GM18907 (cell line): ENCODE measurements at regions not wholly inside any gene's neighbourhood (a gene's known extent, or its start where the extent isn't known, plus 50 kb on each side); places are given as distances from the start of the nearest gene placed in this dataset.

ENCODE experiments used
- ATAC-seq: cut with Tn5 transposase; IDR thresholded peaks from one replicate; pipeline ENCODE4 v1.9.1; 2021; ENCODE audit warnings: mild to moderate bottlenecking, moderate library complexity; ENCODE audit not compliant: unreplicated experiment

DNA sequence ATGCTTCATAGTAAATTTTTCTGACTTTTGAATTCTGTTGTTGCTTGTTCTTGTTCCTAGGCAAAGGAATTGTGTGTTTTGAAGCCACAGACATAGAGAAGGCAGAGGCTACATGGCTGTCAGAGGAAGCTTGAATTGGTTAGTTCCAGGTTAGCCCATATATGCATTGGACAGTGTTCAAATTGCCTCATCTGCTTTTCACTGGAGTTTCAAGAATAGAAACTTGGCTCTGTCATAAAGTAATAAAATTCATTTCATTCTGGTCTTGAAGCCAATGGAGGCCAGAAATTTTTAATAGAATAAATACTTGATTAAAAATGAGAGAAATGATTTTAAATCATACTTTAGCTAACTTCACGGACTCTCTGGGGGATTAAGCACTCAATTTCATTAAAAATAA is 178.0 kb downstream of the YIPF5 start:
- ATAC-seq: no peak

DNA sequence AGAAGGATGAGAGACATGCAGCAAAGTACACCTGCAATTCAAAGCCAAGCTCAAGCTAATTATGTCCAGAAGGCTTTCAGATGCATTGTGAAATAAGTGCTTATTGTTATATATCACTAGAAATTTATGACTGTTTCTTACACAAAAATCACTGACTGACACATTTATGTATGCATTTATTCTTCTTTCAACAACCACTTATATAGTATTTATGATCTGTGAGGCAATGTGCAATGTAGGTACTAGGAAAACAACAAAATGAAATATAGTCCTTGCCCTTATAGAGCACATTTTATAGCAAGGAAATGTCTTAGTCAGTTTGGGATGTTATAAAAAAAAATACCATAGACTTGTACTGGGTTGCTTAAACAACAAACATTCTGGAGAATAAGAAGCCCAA is 167.6 kb downstream of the YIPF5 start:
- ATAC-seq: no peak

DNA sequence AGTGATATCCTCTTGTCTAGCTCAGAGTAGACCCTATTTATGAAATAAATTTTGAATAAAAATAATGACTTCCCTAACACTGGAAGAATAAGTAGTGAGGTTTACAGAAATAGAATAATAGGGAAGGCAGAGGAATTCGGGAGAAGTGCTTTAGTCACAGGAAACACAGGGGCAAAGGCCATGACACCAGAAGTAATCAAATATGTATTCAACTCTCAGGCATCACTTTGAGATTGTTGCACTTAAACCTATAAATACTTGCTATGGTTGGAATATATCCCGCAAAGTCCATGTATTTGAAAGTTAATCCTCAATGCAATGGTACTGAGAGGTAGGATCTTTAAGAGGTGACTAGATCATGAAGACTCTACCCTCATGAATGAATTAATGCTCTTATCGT is 166.8 kb downstream of the YIPF5 start:
- ATAC-seq: no peak

DNA sequence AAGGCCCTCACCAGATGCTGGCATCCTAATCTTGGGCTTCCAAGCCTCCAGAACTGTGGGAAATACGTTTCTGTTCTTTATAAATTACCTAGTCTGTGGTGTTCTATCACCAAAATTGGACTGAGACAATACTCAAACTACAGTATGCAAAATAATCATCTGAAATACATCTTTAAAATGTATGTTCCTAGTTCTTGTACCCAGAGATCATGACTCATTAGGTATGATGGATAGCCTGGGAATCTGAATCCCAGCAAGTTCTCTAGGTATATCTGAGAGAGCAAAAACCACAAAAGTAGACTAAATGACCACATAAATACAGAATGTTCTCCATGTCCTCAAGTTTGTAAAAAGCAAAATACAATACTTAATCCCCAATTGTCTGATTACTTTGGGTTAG is 166.3 kb downstream of the YIPF5 start:
- no peak for ATAC-seq

DNA sequence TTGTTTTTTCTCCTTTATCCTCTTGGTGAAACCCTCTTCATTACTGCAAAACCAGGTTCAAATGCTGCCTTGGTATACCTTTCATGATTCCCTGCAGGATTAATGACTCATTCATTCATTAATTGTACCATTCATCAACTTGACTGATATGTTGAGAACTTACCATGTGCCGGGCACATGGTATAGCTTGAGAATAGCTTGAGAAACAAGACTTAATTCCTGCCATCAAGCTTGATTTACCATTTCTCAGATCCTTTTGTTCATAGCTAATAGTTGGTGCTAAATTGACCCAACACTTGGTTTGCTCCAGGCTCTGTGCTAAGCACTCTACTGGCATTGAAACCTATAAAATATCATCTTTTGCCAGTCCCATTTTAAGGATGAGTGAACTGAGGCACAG is 165.7 kb downstream of the YIPF5 start:
- no peak for ATAC-seq

DNA sequence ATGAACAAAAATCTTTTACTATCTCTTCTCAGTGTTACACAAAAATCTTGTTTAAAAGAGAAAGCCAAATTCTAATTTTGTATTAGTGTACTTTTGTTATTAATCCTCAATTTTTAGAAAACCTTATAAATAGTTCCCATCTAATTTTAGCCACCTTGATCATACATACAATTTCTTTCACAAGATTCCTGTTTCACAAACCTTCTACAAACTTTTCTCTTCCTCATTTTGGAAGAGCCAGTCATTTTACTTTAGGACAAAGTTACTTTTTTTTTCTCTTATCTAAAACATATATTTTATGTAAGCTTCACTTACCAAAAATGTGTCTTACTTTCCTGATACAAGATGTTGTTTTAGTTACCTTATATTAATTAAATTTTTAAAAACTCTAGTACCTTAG is 161.3 kb downstream of the YIPF5 start:
- ATAC-seq: no peak

DNA sequence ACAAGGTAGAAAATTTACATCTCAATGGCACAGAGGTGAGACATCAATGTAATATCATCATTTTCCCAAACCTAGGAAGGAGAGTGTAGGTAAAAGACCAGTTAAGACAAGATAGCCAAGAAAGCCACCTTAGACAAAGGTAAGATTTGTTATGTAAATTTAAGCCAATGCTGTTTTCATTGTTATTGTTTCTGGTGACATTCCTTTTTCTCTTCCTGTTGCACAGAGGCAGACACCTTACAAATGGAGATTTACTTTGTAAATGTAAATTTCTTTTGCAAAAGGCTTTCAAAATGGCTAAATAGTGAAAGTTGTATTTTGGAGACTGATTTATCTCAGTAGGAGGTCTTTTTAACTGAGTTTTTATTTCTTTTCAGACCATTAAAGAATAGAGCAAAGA is 159.1 kb downstream of the YIPF5 start:
- ATAC-seq: no peak

DNA sequence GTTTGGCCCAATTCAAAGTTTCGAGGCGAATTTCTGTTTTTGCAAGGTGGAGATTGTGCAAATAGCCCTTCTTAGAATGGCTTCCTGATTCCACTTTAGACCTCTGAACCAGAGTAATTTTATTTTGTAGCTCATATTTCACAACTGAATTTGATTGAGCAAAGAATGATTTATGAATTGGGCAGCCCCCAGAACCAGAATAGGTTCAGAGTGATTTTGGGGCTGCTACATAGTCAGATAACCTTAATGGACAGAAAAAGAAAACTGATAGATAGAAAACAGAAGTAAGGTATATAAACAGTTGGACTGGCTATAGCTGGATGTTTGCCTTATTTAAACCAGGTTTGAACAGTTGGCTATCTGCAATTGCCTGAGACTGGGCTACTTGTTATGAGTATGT is 156.6 kb downstream of the YIPF5 start:
- no peak for ATAC-seq

DNA sequence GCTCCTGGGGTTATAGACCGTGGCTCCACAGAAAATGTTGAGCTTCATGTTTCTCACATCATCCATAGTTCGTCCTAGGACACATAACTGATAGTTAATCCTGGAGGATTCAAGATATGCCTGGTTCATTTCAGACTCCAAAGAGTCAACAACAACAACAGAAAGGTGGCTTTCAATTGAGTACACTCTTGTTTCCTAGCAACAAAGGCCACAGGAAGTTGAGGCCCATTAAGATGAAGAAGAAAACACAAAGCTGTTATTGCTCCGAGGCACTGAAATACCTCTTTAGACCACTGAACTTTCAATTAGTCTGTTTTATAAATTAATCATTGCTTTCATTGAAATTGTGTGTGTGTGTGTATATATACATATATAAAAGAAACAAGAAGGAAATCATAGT is 154.5 kb downstream of the YIPF5 start:
- no peak for ATAC-seq

DNA sequence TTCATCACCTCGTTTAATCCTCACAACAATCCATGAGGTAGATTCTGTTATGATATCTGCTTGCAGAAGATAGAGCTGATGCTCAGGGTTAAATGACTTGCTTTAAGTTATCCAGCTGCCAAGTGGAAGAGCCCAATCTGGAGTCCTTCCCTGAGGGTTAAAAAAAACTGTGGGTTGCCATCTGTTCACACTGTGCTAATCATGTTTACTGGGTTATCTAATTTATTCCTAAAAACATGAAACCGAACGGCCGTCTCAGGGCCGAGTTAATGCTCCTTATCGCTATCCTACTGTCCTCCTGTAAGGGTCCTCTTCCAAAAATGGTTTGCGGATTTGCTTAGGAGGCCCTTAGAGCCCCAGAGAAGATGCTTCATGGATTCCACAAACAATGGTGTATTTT is 153.3 kb downstream of the YIPF5 start:
- no peak for ATAC-seq

DNA sequence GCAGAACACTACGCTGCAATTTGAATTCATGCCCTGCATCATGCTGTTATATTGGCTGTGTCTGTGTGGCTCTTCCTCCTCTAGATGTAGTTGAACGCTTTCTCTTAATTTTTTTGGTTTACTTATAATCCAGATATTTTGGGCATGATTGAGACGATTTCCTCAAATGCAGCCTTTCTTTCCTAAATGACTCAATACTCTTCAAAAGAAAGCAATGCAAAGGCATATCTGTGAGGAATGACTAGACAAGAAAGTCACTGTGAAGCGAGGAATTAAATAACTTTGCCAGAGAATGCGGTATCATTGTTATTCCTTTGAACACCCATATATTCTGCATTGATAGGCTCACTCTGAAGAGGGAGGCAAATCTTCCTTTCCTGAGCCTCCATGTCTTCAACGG is 152.8 kb downstream of the YIPF5 start:
- no peak for ATAC-seq

DNA sequence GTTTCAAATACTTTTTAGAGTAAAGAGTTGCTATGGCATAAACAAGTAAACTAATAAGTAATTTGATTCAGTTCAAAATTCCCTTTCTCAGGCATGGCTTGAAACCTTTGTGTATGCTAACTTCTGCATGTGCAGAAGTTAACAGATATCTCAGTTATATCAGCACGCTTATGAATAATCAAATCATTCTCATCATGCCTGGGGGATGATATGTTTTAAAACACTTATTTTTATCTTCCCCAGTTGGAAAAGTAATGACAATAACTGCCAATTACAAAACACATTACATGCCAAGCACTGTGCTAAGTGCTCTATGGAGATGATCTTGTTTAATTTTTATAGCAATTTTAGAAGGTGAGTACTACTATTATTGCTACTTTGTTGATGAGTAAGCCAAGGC is 146.4 kb downstream of the YIPF5 start:
- ATAC-seq: no peak

DNA sequence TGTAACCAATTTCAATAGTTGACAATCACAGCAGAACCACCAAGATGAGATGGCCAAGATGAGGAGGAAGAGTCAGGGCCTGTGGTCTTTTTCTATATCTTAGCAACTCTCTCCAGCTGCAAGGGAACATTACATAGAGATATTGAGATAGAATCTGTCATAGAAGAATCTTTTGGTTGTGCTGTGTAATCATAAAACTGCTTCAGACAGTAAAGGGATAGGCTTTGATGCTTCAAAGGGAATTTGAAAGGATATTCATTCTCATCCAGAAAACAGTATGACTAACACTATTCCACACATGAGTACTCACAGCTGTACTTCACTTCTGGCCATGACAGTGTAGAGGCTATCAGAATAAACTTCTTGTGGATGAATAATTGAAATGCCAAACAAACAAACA is 145.9 kb downstream of the YIPF5 start:
- no peak for ATAC-seq

DNA sequence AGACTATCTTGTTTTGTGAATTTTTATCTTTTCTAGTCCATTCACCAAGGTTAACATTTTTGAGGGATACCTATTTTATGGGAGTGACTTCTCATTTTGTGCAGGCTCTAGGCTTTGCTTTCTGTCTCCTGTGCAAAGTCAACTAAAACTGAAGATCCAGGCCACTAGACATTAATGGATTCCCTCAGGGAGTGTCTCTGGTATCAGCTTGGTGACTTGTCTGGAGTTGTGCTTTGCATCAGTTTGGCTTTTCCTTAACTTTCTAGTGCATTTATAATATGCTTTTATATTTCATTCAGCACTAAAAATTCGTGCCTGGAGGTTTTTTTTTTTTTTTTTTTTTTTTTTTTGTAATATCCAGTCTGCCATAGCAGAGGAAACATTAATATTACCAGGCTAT is 144.2 kb downstream of the YIPF5 start:
- no peak for ATAC-seq

DNA sequence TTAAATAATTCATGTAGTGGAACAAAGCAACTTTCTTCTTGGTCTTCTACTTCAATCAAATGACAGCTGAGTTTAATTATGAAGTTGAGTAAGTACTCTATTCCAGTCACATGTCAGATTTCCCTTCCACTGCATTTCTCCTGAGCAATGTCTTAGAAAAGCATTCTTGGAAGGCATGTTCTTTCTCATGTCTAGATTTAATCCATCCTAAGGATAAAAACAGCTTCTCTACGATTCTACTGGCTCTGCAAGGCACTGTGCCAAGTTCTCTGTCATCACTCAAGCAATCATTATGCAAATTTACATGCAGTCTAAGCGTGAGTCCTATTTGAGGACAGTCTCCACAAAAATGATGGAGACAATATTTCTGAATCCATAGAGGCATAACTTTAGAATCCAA is 142.4 kb downstream of the YIPF5 start:
- ATAC-seq: no peak

DNA sequence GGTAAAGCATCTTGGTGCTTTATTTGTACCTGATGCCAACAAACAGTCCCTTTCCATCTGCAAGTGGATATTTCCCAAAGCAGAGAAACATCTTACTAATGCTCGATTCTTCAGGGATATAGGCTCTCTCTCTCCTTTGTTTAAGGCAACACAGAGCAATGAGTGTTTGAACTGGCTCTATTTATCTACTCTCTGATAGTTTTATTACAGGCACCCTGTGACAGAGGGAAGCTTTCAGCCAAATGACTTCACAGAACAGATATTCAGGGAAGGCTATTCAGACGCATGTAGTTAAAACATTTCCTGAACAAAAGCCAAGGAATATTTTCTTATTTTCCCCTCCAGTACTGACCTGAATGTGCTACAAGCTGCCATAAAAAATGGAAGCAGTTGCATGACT is 141.8 kb downstream of the YIPF5 start:
- ATAC-seq: no peak

DNA sequence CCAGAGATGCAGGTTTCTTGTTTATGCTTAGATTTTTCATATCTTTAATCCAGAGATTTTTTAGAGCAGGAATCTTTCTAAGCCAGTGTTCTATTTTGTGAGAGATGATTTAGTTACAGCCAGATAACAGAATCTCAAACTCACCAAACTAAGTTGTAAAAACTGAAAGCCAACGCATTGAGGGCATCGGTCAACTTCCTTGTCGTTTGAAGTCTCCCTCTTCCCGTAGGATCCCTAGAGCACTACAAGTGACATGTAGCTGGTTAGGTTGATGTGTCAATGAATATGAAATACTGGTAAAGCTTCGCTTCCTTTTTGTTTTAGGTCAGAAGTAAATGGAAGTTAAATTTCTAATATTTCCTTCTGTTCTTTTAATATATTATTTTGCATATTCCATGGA is 139.6 kb downstream of the YIPF5 start:
- no peak for ATAC-seq

DNA sequence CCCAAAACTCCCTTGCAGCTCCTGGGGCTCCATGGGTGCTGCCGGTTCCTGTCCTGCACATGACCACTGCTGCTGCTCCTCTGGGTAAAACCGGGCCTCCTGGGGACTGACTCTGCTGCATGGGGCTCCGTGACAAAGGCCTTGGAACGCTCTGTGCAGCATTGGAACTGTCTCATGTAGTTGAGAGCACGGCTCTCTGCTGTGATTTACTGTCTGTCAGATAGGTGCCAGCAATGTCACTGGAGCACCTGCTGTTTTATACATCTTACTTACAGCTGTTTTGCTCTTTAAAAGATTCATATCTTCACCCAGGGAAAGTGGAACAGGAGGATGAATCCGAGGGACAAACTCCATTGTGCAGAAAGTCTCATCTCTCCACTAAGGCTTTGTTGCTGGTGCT is 138.1 kb downstream of the YIPF5 start:
- no peak for ATAC-seq

DNA sequence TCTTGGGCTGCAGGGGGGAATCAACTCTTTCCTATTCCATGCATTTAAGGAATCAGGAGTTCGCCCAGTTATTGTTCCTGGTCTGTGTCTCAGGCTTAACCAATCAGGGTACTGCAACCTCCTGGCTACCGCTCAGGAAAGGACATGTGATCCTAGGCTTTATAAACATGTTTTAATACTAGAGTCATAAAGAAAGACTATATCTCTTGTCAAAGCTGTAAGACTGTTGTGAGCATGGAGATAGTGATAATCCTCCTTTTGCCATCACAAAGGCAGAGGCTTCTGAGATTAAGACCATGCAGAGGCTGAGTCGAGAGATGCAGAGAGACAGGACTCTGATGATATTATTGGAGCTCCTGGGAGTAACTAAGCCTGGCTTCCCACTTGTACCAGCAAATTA is 137.0 kb downstream of the YIPF5 start:
- no peak for ATAC-seq

DNA sequence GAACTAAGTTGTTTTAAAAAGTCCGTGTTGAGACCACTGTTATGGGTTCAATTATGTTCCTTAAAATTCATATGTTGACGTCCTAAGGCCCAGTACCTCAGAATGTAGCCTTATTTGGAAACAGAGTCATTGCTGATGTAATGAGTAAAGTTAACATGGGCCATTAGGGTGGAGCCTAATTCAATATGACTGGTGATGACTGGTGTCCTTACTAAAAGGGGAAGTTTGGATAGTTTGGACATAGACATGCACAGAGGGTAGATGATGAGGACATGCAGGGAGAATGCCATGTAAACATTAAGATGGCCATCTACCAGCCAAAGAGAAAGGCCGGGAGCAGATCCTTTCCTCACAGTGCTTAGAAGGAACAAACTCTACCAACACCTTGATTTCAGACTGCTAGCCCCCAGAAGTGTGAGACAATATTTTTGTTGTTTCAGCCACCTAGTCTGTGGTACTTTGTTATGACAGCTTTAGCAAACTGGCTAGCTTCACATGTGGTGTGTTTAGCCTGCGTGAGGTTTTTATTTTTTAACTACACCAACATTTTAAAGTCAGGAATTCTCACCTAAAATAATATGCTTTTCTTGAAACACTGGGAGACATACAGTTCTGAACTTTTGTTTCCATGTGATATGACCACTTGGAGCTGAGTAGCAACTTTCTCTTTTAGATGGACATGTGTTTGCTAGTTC is 135.3 kb downstream of the YIPF5 start:
- ATAC-seq: no peak

DNA sequence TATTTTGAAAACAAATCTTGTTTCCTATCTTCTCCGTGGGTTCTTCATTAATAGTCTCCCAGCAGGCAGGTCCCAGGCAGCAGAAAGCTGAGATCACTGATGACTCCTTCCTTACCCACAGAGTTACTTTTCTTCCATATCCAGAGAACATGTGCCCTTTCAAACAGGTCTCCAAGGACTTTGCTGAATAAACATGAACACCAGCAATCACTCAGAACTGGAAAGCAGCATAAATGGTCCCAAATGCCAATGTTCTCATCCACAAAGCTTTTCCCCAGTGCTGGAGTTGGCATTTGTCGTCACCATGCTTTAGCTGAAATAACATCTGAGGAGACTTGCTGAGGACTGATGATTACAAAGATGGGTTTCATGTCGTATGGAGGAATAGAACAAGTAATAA is 134.0 kb downstream of the YIPF5 start:
- ATAC-seq: no peak

DNA sequence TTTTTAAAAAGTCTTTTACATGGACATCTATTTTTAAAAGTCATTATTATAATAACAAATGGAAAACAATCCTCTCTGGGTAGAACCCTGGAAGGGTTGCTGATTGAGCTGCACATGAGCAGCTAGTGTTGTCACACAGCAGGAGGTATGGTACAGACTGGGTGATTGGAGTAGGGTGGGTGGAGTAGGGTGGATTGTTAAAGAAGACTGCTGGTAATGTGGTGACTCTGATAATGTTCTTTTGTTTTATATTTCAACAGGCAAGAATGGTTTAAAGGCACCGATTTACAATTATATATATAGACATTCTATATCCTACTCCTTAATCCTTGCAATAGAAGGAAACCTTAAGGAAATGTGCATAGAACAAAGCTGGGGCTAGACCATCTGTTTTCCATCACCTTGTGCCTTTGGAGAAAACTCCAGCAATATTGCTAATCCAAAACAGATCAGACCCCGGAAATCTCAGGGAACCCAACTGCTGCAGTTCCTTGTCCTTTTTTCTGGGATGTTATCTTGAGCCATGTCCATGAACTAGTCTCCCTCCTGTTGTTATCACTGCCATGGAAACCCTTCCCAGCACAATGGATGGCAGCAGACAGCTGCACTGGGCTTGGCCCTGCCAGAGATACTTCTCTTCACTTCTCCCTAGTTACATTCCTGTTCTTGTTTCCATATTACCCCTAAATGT is 129.7 kb downstream of the YIPF5 start:
- ATAC-seq: no peak

DNA sequence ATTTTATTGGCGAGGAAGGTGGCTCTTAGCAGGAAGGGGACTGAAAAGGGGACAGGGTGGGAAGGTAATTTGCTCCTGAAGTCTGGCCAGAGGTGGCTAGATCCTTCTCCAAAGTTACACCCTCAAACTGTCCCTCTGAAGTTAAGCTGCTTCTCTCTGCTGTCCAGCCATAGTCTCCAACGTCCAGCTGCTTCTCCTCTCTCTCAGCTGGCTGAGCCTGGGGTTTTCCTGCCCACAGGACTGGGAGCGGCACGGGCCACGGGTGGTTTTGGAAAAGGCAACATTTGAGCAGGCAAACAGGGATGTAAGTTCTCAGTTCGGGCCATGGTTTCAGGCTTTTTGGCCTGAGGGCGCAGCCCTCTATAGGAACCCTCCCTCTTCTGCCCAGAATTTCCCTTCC is 128.3 kb downstream of the YIPF5 start:
- no peak for ATAC-seq
